D721Med (cell line): ENCODE measurements at regions not wholly inside any gene's neighbourhood (a gene's known extent, or its start where the extent isn't known, plus 50 kb on each side); places are given as distances from the start of the nearest gene placed in this dataset.
"Not testable (repeated sequence)": the region's sequence is repeated elsewhere in the genome, so short reads cannot be mapped to it uniquely, and the experiment has no call there.

Experiments used
- DNase-seq: peaks from one replicate; pipeline ENCODE4 v3.0.0; 2011; ENCODE audit warnings: low spot score; ENCODE audit not compliant: insufficient read length
- FAIRE-seq: peaks from 2 replicates; lab custom pipeline; 2011; peaks lifted over from hg19 to GRCh38; lab: Jason Lieb, UNC
- TF ChIP-seq, protein P1 (sequence below): IDR thresholded peaks from 2 replicates; pipeline ENCODE4 v1.5.1; 2012; ENCODE audit warnings: mild to moderate bottlenecking, control low read depth; ENCODE audit not compliant: insufficient read depth; ENCODE audit errors: missing control alignments

DNA sequence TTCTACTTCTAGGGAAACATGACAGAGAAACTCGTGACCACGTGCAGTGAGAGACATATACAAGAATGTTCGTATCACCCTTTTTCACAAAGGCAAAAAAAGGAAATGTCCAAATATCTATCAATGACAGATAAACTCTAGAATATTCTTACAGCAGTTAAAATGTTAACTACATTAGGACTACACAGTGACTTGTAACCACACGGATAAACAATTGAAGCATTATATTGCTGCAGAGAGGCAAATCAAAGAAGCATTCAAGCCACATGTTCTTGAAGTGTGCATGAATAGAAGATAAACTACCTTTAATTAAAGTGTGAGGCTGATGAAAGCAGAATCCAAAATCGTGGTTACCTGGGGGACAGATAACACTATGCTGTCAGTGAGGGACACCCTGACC is 935.3 kb upstream of the KLHL29 start:
- TF ChIP-seq, protein P1, sequence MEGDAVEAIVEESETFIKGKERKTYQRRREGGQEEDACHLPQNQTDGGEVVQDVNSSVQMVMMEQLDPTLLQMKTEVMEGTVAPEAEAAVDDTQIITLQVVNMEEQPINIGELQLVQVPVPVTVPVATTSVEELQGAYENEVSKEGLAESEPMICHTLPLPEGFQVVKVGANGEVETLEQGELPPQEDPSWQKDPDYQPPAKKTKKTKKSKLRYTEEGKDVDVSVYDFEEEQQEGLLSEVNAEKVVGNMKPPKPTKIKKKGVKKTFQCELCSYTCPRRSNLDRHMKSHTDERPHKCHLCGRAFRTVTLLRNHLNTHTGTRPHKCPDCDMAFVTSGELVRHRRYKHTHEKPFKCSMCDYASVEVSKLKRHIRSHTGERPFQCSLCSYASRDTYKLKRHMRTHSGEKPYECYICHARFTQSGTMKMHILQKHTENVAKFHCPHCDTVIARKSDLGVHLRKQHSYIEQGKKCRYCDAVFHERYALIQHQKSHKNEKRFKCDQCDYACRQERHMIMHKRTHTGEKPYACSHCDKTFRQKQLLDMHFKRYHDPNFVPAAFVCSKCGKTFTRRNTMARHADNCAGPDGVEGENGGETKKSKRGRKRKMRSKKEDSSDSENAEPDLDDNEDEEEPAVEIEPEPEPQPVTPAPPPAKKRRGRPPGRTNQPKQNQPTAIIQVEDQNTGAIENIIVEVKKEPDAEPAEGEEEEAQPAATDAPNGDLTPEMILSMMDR = no peak
- DNase-seq (no peak), FAIRE-seq (peak; percentile 56)

DNA sequence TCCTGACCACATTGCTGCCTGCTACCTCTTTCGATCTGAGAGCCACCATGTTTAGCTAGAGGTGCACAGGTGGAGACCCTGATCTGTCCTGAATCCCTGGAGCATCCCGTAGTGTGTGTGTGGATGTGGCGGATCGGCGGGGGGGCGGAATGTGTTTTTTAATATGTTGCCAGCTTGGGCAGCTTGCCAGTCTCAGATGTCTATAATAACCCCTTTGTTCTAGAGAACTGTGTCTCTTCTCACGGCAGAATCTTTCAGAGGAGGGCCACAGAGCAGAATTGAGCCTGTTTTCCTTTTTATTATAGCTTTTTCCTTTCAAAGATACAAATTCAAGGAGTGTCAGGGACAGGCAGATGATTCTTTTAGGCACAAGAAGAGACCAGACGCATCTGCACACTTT is 934.1 kb upstream of the KLHL29 start:
- TF ChIP-seq, protein P1 = no peak
- DNase-seq (no peak), FAIRE-seq (no peak)

DNA sequence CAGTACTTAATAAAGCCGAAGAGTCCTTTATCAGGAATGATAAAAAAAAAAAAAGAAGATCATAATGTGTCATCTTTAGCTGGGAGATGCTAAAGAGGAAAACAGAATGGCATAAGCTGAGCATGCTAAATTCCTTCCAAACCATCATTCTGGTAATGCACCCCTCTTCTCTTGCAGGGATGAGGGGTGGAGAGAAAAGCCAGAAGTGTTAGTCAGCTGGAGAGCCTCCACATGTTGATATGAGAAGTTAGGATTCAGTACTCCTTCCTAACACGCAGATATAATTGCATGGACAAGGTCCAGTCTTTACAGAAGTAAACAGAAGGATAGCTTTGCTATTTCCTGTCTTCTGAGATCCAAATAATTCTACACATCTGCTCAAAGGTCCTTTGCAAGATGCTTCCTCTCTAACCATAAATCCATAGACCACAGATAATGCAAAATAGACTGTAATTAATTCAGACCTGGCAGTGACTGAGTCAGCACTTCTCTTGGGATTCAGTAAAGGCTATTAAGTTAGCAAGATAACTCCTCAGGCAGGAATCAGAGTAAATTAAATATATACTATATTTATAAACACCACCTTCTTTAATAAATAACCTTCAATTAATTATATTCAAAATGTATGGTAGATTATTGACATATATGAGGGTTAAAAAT is 930.0 kb upstream of the KLHL29 start:
- no peak for FAIRE-seq
- DNase-seq = no peak
- TF ChIP-seq, protein P1 = no peak

DNA sequence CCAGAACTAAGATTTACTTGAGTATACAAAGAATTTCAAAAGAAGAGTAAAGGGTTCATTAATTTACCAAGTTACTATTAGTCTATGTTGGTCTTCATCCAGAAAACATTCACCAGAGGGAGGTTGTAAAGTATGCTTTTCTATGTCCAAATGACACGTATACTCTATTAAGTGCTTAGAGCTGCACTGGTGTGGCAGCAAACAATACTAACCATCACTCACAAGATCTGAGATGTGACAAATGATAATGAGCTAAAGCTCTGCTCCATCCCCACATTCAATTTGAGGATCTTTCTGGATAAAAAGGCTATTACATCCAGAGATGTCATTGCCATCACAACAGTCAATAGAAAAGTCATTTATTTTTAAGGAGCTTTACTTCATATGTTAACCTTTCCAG is 926.5 kb upstream of the KLHL29 start:
- TF ChIP-seq, protein P1 = no peak
- no peak for FAIRE-seq
- no peak for DNase-seq

DNA sequence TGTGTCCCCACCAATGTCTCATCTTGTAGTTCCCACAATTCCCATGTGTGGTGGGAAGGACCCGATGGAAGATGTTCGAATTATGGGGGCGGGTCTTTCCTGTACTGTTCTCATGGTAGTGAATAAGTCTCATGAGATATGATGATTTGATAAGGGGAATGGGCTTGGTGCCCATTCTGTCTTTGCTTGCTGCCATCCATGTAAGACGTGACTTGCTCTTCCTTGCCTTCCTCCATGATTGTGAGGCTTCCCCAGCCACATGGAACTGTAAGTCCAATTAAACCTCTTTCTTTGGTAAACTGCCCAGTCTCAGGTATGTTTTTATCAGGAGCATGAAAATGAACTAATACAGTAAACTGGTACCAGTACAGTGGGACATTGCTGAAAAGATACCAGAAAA is 909.9 kb upstream of the KLHL29 start:
- not testable (repeated sequence) for FAIRE-seq, DNase-seq

DNA sequence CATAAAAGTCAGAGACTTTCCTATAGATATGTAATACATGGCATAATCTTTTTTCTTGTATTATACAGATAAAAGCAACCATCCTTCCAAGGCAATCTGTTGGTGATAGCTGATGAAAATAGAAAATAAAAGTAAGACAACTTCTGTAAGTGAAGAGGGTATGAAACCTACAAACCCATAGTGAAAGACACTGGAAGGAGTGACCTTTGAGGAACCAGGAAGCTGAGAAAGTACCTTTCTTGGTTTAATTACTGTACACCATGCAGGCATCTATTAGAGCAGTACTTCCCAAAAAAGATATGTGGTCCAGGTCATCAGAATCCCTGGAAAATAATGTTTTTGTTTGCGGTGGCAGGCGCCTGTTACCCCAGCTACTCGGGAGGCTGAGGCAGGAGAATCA is 906.6 kb upstream of the KLHL29 start:
- TF ChIP-seq, protein P1 = no peak
- no peak for DNase-seq
- FAIRE-seq = no peak

DNA sequence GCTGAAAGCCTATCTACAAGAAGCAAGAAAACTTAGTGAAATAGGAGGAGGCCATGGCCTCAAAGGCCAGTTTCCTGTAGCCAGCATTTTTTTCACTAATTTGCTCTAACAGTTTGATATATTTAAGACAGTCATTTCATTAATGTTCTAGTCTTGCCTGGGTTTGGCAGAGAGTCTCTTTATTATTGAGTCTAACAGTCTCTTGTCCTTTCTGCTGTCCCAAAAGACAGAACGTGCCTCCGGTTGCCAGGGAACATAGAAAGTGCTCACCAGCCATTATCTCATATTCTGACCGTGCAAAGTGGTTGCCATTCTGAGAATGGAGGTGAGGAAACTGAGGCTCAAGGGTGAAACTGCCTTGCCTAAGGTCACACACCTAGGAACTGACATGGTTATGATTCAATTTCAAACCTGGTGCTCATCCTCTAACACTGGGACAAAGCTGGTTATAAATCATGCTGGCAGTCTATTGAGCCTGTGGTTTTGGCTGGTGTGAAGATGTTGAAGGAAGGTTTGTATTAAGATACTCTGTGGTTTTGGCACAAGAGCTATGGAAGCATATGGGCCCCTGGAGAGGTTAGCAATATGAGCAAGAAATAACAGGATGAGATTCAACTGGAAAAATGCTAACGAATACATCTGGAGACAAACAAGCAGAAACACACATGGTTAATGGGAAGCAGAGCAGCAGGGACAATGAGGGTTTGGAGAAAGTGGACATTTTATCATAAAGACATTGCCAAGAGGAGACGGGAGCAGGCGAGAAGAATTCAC is 903.3 kb upstream of the KLHL29 start:
- DNase-seq = no peak
- TF ChIP-seq, protein P1 = no peak

More for the DNA sequence above, 903.3 kb upstream of the KLHL29 start:
- no peak for FAIRE-seq
